Fibroblast of villous mesenchyme (primary cell): ENCODE measurements at regions not wholly inside any gene's neighbourhood (a gene's known extent, or its start where the extent isn't known, plus 50 kb on each side); places are given as distances from the start of the nearest gene placed in this dataset.
"Not testable (repeated sequence)": the region's sequence is repeated elsewhere in the genome, so short reads cannot be mapped to it uniquely, and the experiment has no call there.

ENCODE experiments used
- DNase-seq: peaks from one replicate; pipeline ENCODE4 v3.0.0-alpha.2; 2010; ENCODE audit warnings: low read depth
- H3K4me3 ChIP-seq: 2 replicates; pipeline ENCODE4 v1.5.1; 2011; ENCODE audit warnings: low read depth, mild to moderate bottlenecking, low read length
- CTCF ChIP-seq: IDR thresholded peaks from 2 replicates; pipeline ENCODE4 v1.5.1; 2012; ENCODE audit warnings: low read depth, mild to moderate bottlenecking, low read length; ENCODE audit not compliant: insufficient read depth

- no peak overlapping the region for H3K4me3 ChIP-seq
- no peak for DNase-seq
- TF ChIP-seq CTCF: no peak
Observed at GRCh38 chr4:170940043-170940724, 850.4 kb upstream of the AADAT start.

- no peak for TF ChIP-seq CTCF
- H3K4me3 ChIP-seq: no peak overlapping the region
- no peak for DNase-seq
Observed at GRCh38 chr4:170938588-170938987, 848.8 kb upstream of the AADAT start.

- DNase-seq: no peak
- TF ChIP-seq CTCF: no peak
- H3K4me3 ChIP-seq: no peak overlapping the region
Observed at GRCh38 chr4:170931321-170931720, 841.6 kb upstream of the AADAT start.

GRCh38 chr4:170888660-170889059, 798.9 kb upstream of the AADAT start:
- no peak for DNase-seq
- no peak for TF ChIP-seq CTCF
- no peak overlapping the region for H3K4me3 ChIP-seq

GRCh38 chr4:170887396-170887795, 797.6 kb upstream of the AADAT start:
- TF ChIP-seq CTCF: no peak
- no peak overlapping the region for H3K4me3 ChIP-seq
- no peak for DNase-seq

- no peak for DNase-seq
- H3K4me3 ChIP-seq: no peak overlapping the region
- no peak for TF ChIP-seq CTCF
Observed at GRCh38 chr4:170884969-170885570, 795.3 kb upstream of the AADAT start.

- H3K4me3 ChIP-seq, DNase-seq: not testable (repeated sequence)
Observed at GRCh38 chr4:170881646-170882045, 791.9 kb upstream of the AADAT start.
